IMR-90 (cell line): ENCODE measurements at regions not wholly inside any gene's neighbourhood (a gene's known extent, or its start where the extent isn't known, plus 50 kb on each side); places are given as distances from the start of the nearest gene placed in this dataset.

Experiments
- ATAC-seq: fragments of 200-7000 bp; cut with Tn5 transposase; 2 replicates; pipeline ENCODE4 v1.9.1; 2020; ENCODE audit warnings: low read depth, mild to moderate bottlenecking, moderate library complexity
- BruUV-seq: library from RNA; stranded (reverse); fragments of 400-500 nt; replicated peaks from 2 replicates; lab custom pipeline; 2021; lab: Mats Ljungman, UMichigan
- CTCF ChIA-PET: fragments of 300-600 bp; formaldehyde crosslinking; extraction: SDS; loops from one replicate; lab custom pipeline; 2021; ENCODE audit warnings: antibody characterized with exemption; lab: Yijun Ruan, JAX
- POLR2A ChIA-PET: fragments of 300-600 bp; sonication (Branson Sonifier 250); formaldehyde crosslinking; loops from one replicate; lab custom pipeline; 2022; ENCODE audit warnings: antibody characterized with exemption; ENCODE audit not compliant: unreplicated experiment; lab: Charles Lee
- DNase-seq: peaks from one replicate; pipeline ENCODE4 v3.0.0; 2013
- H2AFZ ChIP-seq: replicated peaks from 2 replicates; pipeline ENCODE3; 2013; ENCODE audit warnings: low read length, mild to moderate bottlenecking; ENCODE audit not compliant: poor library complexity
- H2AK5ac ChIP-seq: 2 replicates; pipeline ENCODE4 v1.6.1; 2013; ENCODE audit warnings: low read depth, low read length, inconsistent platforms
- H2AK9ac ChIP-seq: replicated peaks from 2 replicates; pipeline ENCODE3; 2013; ENCODE audit warnings: mild to moderate bottlenecking, low read depth, low read length, moderate library complexity; ENCODE audit not compliant: poor library complexity
- H2BK120ac ChIP-seq: 2 replicates; pipeline ENCODE4 v1.6.1; 2013; ENCODE audit warnings: low read depth, low read length, inconsistent platforms
- H2BK15ac ChIP-seq: 3 replicates; pipeline ENCODE4 v1.6.1; 2013; ENCODE audit warnings: low read depth, low read length, inconsistent platforms
- H2BK20ac ChIP-seq: 2 replicates; pipeline ENCODE4 v1.6.1; 2013; ENCODE audit warnings: low read depth, mild to moderate bottlenecking, inconsistent platforms, low read length, moderate library complexity
- H2BK5ac ChIP-seq: 2 replicates; pipeline ENCODE4 v1.6.1; 2013; ENCODE audit warnings: mild to moderate bottlenecking, low read depth, low read length, inconsistent platforms; ENCODE audit not compliant: poor library complexity, severe bottlenecking
- H3K14ac ChIP-seq: replicated peaks from 2 replicates; pipeline ENCODE4 v1.6.1; 2013; ENCODE audit warnings: low read depth, low read length, inconsistent platforms
- H3K18ac ChIP-seq: 2 replicates; pipeline ENCODE4 v1.6.1; 2013; ENCODE audit warnings: low read depth, low read length, control low read depth
- H3K23ac ChIP-seq: 2 replicates; pipeline ENCODE4 v1.6.1; 2013; ENCODE audit warnings: low read depth, low read length, inconsistent platforms
- H3K27ac ChIP-seq: 2 replicates; pipeline ENCODE4 v1.5.1; 2013; ENCODE audit warnings: mild to moderate bottlenecking, control low read depth, low read length; ENCODE audit not compliant: insufficient read depth
- H3K27me3 ChIP-seq: 2 replicates; pipeline ENCODE4 v1.6.1; 2013; ENCODE audit warnings: low read length; ENCODE audit not compliant: control insufficient read depth, insufficient read depth
- H3K36me3 ChIP-seq: 2 replicates; pipeline ENCODE4 v1.6.1; 2013; ENCODE audit warnings: low read length, mixed read lengths; ENCODE audit not compliant: control insufficient read depth, insufficient read depth
- H3K4ac ChIP-seq: 2 replicates; pipeline ENCODE4 v1.6.1; 2013; ENCODE audit warnings: low read depth, low read length, inconsistent platforms
- H3K4me1 ChIP-seq: 2 replicates; pipeline ENCODE4 v1.6.1; 2013; ENCODE audit warnings: low read length, mixed read lengths; ENCODE audit not compliant: control insufficient read depth, insufficient read depth
- H3K4me2 ChIP-seq: 2 replicates; pipeline ENCODE4 v1.6.1; 2013; ENCODE audit warnings: low read depth, mild to moderate bottlenecking, control low read depth, low read length, moderate library complexity
- H3K4me3 ChIP-seq: 2 replicates; pipeline ENCODE4 v1.5.1; 2013; ENCODE audit warnings: low read depth, mild to moderate bottlenecking, control low read depth, low read length, moderate library complexity; ENCODE audit not compliant: insufficient read depth
- H3K56ac ChIP-seq: 2 replicates; pipeline ENCODE4 v1.6.1; 2013; ENCODE audit warnings: low read length, inconsistent platforms; ENCODE audit not compliant: insufficient read depth; ENCODE audit errors: extremely low read depth
- H3K79me1 ChIP-seq, 2 experiments: 2 replicates each; pipeline ENCODE4 v1.6.1; 2013; ENCODE audit warnings: low read length in 2 of 2, inconsistent platforms in 1 of 2, low read depth in 1 of 2
- H3K9ac ChIP-seq: 2 replicates; pipeline ENCODE4 v1.6.1; 2013; ENCODE audit warnings: low read depth, low read length, control low read depth
- H3K9me1 ChIP-seq: 2 replicates; pipeline ENCODE4 v1.6.1; 2013; ENCODE audit warnings: low read length, inconsistent platforms; ENCODE audit not compliant: insufficient read depth
- H3K9me3 ChIP-seq: 2 replicates; pipeline ENCODE4 v1.6.1; 2013; ENCODE audit warnings: low read length; ENCODE audit not compliant: control insufficient read depth, insufficient read depth
- H4K20me1 ChIP-seq: 2 replicates; pipeline ENCODE4 v1.6.1; 2013; ENCODE audit warnings: low read length, inconsistent platforms; ENCODE audit not compliant: insufficient read depth
- H4K5ac ChIP-seq: 2 replicates; pipeline ENCODE4 v1.6.1; 2013; ENCODE audit warnings: mild to moderate bottlenecking, low read depth, low read length, control low read depth
- H4K8ac ChIP-seq, 2 experiments: 2 replicates each; pipeline ENCODE4 v1.6.1; 2013; ENCODE audit warnings: low read depth in 2 of 2, low read length in 2 of 2, control low read depth in 1 of 2, inconsistent platforms in 1 of 2
- H4K91ac ChIP-seq: 2 replicates; pipeline ENCODE4 v1.6.1; 2013; ENCODE audit warnings: low read depth, low read length, inconsistent platforms; ENCODE audit not compliant: insufficient read depth
- POLR2A ChIP-seq: IDR thresholded peaks from 2 replicates; pipeline ENCODE4 v1.6.1; 2012; ENCODE audit warnings: mild to moderate bottlenecking, low read depth, low read length
- SMC3 ChIP-seq: fragments of 150-350 bp; IDR thresholded peaks from 2 replicates; pipeline ENCODE4 v1.6.1; 2016; ENCODE audit warnings: low read depth, mild to moderate bottlenecking, antibody characterized with exemption, low read length, moderate library complexity
- WGBS, 2 experiments: methylation state at CpG; one replicate each; pipeline versions ENCODE4 v1.1.5 to v1.1.7; 2013; ENCODE audit warnings: missing lambda C conversion rate in 2 of 2; ENCODE audit not compliant: insufficient read length in 1 of 2; ENCODE audit errors: extremely low coverage in 2 of 2; 5-methylcytosine and 5-hydroxymethylcytosine counted together
- dilution Hi-C: fragments of 300-500 bp; cut with HindIII; formaldehyde crosslinking; loops from one replicate; pipeline ENCODE4 v1.14.3; 2018; ENCODE audit warnings: low sequenced_read_pairs; ENCODE audit not compliant: unreplicated experiment
- in situ Hi-C: fragments of 300-500 bp; cut with MboI; formaldehyde crosslinking; loops from 3 replicates; pipeline ENCODE4 v1.14.3; 2019; ENCODE audit warnings: low sequenced_read_pairs, inconsistent platforms, mixed read lengths
- intact Hi-C: fragments of 100-400 bp; cut with micrococcal nuclease; formaldehyde crosslinking; loops from 2 replicates; pipeline ENCODE4 v1.10.0; 2022

DNA sequence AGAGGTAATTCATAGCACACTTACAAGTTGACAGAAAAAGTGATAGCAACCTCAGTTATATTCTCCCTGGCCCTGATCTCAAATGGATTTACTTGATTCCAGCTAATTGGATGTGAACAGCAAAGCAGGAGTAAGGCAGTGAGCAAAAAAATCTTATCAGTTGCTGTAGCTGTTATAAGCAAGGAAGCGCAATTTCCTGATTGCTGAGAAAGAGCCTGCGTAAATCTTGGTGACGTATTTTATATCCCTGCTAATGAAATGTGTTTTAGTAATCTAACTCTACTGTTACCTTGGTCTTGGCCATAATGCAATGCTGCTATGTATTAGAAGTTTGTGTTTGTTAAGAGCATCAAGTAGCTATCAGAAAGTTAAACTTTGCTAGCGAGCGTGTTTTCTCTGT is 661.2 kb upstream of the SEMA6A start:
- Histone ChIP-seq H3K27me3 (no peaks in the 10 kb centered on the region), H3K4ac (no peak overlapping the region), H3K9me1 (no peaks in the 10 kb centered on the region), H3K14ac (no peak overlapping the region), H3K79me1 (no peaks in the 10 kb centered on the region), H2BK20ac (no peak overlapping the region), H2AFZ (no peak overlapping the region), H3K9me3 (no peaks in the 10 kb centered on the region; the same call in 1 of the 2 replicates), H3K56ac (no peak overlapping the region), H3K4me1 (no peaks in the 10 kb centered on the region), H3K9ac (no peak overlapping the region), H2BK15ac (no peak overlapping the region), H4K91ac (no peak overlapping the region), H3K4me3 (no peak overlapping the region), H3K4me2 (no peak overlapping the region), H2BK5ac (no peak overlapping the region), H3K36me3 (no peaks in the 10 kb centered on the region), H3K27ac (no peak overlapping the region), H3K23ac (no peak overlapping the region), H4K8ac (no peak overlapping the region), H2AK9ac (no peak overlapping the region), H2BK120ac (no peak overlapping the region), H2AK5ac (no peak overlapping the region), H4K20me1 (no peaks in the 10 kb centered on the region), H3K18ac (no peak overlapping the region), H4K5ac (no peak overlapping the region)
- TF ChIP-seq SMC3 (no peak), POLR2A (no peak)
- dilution Hi-C loops: no loop called here
- DNase-seq (no peak), ATAC-seq (no peak)
- in situ Hi-C loops: no loop called here
- WGBS, 2 experiments: no CpG with 5 or more reads among the region's 5 CpGs
- ChIA-PET POLR2A (no interaction called here), CTCF (no interaction called here)
- intact Hi-C loops: no loop called here
- no TSS peak for BruUV-seq
